ENCODE measurements at regions not wholly inside any gene's neighbourhood (a gene's known extent, or its start where the extent isn't known, plus 50 kb on each side); places are given as distances from the start of the nearest gene placed in this dataset.

GRCh38 chr3:30305021-30305420 lies 301.4 kb upstream of the TGFBR2 start:
- Histone ChIP-seq H3K27ac (no peak overlapping the region), H3K9me3 (ENCODE audit: low read depth) (no peaks in the 10 kb centered on the region), H3K27me3 (no peaks in the 10 kb centered on the region), H3K4me3 (no peak overlapping the region), H3K36me3 (no peaks in the 10 kb centered on the region), H3K4me1 (ENCODE audit: low read depth) (no peaks in the 10 kb centered on the region)
- no peak for DNase-seq (ENCODE audit: low read depth in 1 of 2, low spot score in 1 of 2)
- no peak for TF ChIP-seq CTCF (IDR thresholded peaks at IDR 0.05; ENCODE audit: low read depth, low read length)

- Histone ChIP-seq H3K36me3 (no peaks in the 10 kb centered on the region), H3K4me1 (ENCODE audit: low read depth) (no peaks in the 10 kb centered on the region), H3K4me3 (no peak overlapping the region), H3K27me3 (no peaks in the 10 kb centered on the region), H3K27ac (no peak overlapping the region), H3K9me3 (ENCODE audit: low read depth) (no peaks in the 10 kb centered on the region)
- DNase-seq (ENCODE audit: low read depth in 1 of 2, low spot score in 1 of 2): no peak
- no peak for TF ChIP-seq CTCF (IDR thresholded peaks at IDR 0.05; ENCODE audit: low read depth, low read length)
Observed at GRCh38 chr3:30306896-30307295, 299.5 kb upstream of the TGFBR2 start.

- Histone ChIP-seq H3K4me3 (no peak overlapping the region), H3K27me3 (no peaks in the 10 kb centered on the region), H3K4me1 (ENCODE audit: low read depth) (no peaks in the 10 kb centered on the region), H3K27ac (no peak overlapping the region), H3K9me3 (ENCODE audit: low read depth) (no peaks in the 10 kb centered on the region), H3K36me3 (no peaks in the 10 kb centered on the region)
- TF ChIP-seq CTCF (IDR thresholded peaks at IDR 0.05; ENCODE audit: low read depth, low read length): no peak
- DNase-seq (ENCODE audit: low read depth in 1 of 2, low spot score in 1 of 2): no peak
Observed at GRCh38 chr3:30307372-30307950, 298.9 kb upstream of the TGFBR2 start.

- Histone ChIP-seq H3K27ac (no peak overlapping the region), H3K36me3 (no peaks in the 10 kb centered on the region), H3K27me3 (no peaks in the 10 kb centered on the region), H3K4me3 (no peak overlapping the region), H3K9me3 (ENCODE audit: low read depth) (no peaks in the 10 kb centered on the region), H3K4me1 (ENCODE audit: low read depth) (no peaks in the 10 kb centered on the region)
- no peak for TF ChIP-seq CTCF (IDR thresholded peaks at IDR 0.05; ENCODE audit: low read depth, low read length)
- DNase-seq (ENCODE audit: low read depth in 1 of 2, low spot score in 1 of 2): peak in 1 of 2 donors; percentile 54
Observed at GRCh38 chr3:30308131-30308530, 298.3 kb upstream of the TGFBR2 start.

GRCh38 chr3:30309961-30310954 lies 296.1 kb upstream of the TGFBR2 start:
- TF ChIP-seq CTCF (IDR thresholded peaks at IDR 0.05; ENCODE audit: low read depth, low read length): no peak
- peak in 1 of 2 donors; percentile 89 for DNase-seq (ENCODE audit: low read depth in 1 of 2, low spot score in 1 of 2)
- no peak overlapping the region for H3K27ac ChIP-seq
- no peaks in the 10 kb centered on the region for H3K36me3 ChIP-seq
- no peaks in the 10 kb centered on the region for H3K9me3 ChIP-seq (ENCODE audit: low read depth)
- H3K4me3 ChIP-seq: no peak overlapping the region
- H3K27me3 ChIP-seq: no peaks in the 10 kb centered on the region
- no peaks in the 10 kb centered on the region for H3K4me1 ChIP-seq (ENCODE audit: low read depth)

Measured in cardiac muscle cell (in vitro differentiated cells and primary cell).